HuH-7 (cell line): ENCODE measurements at regions not wholly inside any gene's neighbourhood (a gene's known extent, or its start where the extent isn't known, plus 50 kb on each side); places are given as distances from the start of the nearest gene placed in this dataset.

Source experiments
- DNase-seq: peaks from one replicate; pipeline ENCODE4 v3.0.0; 2011; ENCODE audit warnings: low spot score

GRCh38 chr2:120567128-120567527 lies 168.5 kb upstream of the GLI2 start:
- no peak for DNase-seq

DNA sequence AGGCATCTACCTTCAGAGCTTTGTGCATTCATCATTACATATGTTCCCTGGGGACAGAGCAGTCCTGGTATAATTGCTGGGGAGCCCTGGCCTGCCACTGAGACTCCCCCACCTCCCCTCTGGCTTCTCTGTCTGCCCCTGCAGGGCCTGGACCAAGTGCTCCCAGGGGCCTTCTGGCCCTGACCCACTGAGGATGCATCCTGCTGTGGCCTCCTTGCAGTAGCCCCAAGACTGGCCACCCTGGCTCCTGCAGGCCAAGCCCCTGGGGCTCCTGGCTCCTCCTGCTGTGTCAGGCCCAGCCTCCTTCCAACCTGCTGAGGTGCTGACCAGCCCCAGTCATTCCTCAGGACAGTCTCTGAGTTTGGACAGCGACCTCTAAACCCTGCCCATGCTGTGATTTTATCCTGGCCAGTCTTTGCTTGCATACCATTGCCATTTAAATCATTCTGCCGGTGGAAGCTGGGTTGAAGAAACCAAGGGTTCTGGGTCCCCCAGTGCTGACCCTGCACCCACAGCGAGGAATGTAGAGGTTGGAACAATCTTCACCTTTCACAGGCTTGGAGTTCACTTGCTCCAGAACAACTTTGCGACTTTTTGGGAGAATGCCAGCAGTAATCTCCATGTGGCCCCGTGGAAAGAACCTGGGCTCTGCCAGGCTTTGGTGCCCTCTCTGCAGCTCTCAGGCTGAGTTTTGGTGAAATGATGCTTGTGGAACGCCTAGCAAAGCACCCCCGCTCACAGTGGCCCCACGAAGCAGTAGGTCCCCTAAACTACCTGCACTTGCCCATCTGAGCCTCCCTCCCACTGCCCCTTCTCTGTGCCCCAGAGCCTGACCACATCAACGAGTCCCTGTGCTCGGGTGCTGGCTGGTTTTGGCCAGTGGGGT lies 167.3 kb upstream of the GLI2 start:
- DNase-seq: no peak

- no peak for DNase-seq
Observed at GRCh38 chr2:120568975-120569268, 166.7 kb upstream of the GLI2 start.

GRCh38 chr2:120570001-120570400 lies 165.7 kb upstream of the GLI2 start:
- DNase-seq: no peak

DNA sequence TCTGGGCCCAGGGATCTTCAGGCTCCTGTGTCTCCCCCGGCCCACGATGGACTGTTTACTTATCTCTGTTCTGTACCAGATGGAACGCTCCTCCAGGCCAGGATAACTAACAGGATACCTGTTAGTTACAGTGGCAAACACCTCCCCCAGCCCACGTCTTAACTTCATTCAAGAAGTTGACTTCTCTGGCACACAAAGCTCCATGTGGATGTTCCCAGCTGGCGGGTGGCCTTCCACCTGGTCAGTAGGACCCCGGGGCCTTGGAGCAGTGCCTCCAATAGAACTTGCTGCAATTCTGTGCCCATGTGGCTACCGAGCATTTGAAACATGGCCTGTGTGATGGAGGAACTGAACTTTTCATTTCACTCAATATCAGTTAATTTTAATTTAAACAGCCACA lies 165.1 kb upstream of the GLI2 start:
- DNase-seq: no peak

DNA sequence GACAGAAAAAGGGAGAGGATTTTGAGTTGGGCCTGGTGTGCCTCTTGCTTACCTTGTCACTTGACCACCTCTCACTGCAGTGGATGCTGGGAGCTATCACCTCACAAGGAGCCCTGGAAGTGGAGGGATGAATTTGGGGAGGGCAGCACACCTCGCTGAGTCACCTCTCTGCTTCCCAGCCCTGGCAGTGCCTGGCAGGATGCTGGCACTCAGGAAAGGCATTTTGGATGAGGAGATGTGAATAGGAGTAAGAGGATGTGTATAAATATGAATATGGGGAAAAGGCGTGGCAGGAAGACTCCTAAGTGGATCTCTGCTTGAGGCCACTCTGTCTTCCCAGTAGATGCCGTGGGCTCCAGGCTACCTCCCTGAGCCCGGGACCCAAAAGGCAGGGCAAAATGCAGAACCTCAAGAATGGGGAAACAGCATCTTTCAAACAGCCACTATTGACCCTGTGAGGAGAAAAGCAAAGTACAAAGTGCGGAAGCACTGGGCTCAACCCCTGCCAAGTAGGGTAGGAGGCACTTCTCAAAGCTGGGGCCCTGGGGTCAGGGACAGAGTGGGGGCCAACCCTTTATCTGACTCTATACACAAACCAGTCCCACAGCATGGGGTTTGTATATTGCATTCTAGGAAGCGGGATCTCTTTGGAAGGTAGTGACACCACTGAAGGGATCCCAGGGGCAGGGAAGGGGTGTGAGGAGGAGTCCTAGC lies 164.5 kb upstream of the GLI2 start:
- no peak for DNase-seq

GRCh38 chr2:120572226-120572625 lies 163.4 kb upstream of the GLI2 start:
- DNase-seq: no peak

DNA sequence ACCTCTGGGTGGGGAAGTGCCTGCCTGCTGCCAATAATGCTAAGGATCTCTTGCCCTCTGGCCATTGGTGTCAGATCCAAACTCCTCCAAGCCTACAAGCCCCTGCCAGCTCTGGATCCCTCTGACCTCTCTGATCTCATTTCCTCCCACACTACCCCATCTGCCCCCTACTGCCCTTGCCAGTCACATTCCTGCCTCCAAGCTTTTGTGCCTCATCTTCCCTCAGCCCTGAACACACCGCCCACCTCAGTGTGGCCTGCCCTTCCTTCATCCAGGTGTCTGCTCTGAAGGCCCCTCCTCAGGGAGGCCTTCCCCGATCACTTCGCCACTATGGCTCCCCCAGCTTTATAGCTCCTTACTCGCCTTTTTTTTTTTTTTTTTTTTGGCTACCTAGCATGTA lies 161.0 kb upstream of the GLI2 start:
- no peak for DNase-seq

DNA sequence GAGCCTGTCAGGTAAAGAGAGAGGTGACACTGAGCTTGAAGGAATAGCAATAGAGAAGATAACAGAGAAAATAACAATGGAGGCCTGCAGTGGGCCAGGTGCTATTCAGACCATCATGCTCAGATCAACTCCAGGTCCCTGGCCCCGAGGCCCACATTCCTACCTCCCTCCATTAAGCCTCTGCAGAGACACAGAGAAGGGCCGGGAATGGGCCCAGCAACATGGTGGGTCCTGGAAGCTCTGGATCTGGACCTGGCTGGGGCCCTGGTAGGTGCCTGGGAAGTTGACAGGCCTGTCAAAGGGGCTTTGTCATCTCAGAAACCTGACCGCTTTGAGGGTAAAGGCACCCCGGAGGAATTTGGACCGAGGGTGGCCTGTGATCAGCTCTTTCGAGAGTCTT lies 159.7 kb upstream of the GLI2 start:
- no peak for DNase-seq

GRCh38 chr2:120576509-120577474 lies 158.9 kb upstream of the GLI2 start:
- DNase-seq: no peak

DNA sequence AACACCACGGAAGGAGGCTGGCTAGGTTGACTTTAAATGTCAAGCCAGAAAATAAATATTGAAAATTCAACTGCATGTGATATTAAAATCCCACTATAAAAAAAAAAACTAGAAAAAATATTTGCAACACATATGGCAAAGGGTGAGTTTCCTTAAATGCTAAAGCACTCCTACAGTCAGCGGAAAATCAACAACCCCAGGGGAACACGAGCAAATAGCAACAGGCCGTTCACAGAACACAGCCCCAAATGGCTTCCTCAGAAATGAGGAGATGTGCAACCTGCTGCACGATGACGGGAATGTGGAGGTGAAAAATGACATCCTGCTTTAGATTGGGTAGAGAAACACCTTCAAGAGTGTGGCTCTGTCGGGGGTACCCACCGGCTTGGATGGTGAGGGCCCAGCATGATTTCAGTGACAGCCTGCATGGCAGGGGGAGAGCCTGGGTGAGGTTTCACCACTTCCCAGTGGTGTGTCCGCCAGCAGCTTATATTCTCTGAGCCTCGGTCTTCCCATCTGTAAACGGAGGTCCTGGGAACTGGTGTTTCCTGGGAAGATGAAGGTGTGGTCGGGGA lies 157.9 kb upstream of the GLI2 start:
- DNase-seq: no peak

DNA sequence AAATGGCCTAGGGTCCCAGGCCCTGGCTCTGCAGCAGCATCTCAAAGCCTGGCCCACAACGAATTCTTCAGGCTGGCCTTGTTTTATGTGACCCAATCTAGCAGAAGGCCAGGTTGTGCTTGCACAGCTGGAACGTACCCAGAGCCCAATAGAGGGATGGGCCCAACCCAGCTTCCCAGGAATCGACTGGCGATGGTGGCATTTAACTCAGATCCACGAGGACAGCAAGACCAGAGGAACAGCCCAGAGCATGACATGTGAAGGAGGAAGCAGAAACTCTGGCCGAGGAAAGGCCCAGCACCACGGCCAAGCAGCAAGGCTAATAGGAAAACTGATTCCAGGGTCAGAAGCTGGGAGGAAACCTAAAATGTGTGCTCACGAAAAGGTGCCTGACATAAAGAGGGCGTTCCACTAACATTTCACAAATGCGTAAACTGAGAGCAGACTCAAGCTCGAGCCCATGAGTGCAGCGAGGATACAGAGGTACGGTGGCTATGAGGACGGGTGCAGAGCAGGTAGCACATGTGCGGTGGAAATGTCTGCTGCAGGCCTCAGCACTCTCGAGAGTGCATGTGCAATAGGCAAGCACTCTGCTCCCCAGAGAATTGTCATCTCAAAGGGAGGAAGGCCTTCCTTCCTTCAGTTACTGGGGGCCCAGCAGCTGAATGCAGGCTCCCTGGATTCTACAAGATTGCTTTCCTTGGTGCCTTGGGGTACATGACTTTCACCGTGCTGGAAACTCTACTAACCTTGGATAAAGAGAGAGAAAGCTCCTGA lies 156.9 kb upstream of the GLI2 start:
- no peak for DNase-seq

GRCh38 chr2:120579916-120580685 lies 155.6 kb upstream of the GLI2 start:
- no peak for DNase-seq

DNA sequence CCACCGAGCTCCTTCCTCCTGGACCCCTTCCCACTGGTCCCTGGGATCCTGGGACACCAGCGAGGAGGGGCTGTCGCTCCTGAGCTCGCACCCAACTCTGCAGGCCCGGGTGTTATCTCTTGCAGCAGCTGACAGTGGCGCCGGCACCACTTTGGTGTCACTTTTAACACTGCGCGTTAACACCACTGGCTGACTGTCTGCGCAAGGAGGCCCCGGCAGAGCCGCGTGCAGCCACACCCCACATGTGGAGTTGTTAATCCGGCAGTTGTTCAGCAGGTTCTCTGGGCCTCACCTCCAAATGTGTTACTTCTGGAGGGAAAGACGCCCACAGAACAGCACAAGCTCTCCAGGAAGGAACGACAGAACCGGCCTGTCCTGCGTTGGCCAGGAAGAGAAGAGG lies 155.0 kb upstream of the GLI2 start:
- no peak for DNase-seq

DNA sequence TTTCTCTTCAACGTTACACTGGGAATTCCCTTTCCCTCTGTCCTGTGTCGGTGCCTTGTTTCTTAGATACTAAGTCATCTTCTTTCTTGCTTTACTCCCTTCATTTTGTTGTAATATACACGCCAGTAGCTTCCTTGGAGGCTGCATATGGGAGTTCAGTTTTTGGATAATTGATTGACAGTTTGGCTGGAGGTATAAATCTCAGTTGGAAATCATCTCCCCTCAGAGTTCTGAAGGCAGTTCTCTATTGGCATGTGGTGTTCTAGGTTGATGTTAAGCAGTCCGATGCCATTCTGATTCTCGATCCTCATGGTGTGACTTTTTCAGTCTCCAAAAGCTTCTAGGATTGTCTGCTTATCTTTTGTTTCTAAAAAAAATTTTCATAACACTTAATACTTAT lies 152.5 kb upstream of the GLI2 start:
- DNase-seq: no peak

- no peak for DNase-seq
Observed at GRCh38 chr2:120583851-120584570, 151.7 kb upstream of the GLI2 start.

- DNase-seq: no peak
Observed at GRCh38 chr2:120586507-120587278, 149.0 kb upstream of the GLI2 start.

GRCh38 chr2:120587279-120587996 lies 148.2 kb upstream of the GLI2 start:
- no peak for DNase-seq

DNA sequence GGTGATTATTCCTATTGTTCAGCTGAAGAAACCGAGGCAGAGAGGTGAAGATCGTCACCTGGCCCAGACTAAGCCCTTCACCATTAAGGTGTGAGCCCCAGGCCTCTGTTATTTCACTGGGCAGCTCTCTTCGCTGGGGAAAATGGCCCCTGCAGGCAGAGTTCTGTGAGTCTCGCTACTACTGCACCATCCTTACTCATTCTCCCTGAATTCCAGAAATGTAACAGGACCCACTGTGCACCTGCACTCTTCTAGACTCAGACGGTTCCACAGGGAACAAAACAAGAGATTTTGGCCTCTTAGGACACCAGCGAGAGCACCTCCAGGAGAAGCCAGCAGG lies 147.7 kb upstream of the GLI2 start:
- DNase-seq: no peak
